ENCODE measurements at regions not wholly inside any gene's neighbourhood (a gene's known extent, or its start where the extent isn't known, plus 50 kb on each side); places are given as distances from the start of the nearest gene placed in this dataset.

DNA sequence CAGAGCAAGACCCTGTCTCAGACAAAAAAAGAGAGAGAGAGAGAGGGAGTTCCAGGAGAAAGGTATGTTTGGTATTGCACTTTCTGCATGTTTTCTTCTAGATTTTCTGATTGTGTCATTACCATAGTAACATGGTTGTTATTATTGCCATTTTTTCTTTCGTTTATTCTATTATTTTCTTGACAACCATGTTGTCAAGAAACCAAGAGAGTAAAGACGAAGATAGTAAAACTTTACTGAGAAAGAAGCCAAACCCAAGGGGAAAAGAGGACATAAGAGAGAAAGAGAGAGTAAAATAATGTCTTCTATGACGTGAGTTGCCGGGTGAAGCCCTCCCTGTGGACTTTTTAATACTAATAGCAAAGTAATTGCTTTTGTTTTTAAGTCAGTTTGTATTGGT lies 1186.0 kb upstream of the SEL1L start:
- TF ChIP-seq EZH2phosphoT487 (IDR thresholded peaks at IDR 0.05; ENCODE audit: insufficient read depth, low read depth) (no peak), EZH2 (IDR thresholded peaks at IDR 0.05; ENCODE audit: insufficient read depth, poor library complexity, severe bottlenecking) (no peak)
